DMS79 treated with DMSO at 0.1 percent for 48 hours (cell line): ENCODE measurements at regions not wholly inside any gene's neighbourhood (a gene's known extent, or its start where the extent isn't known, plus 50 kb on each side); places are given as distances from the start of the nearest gene placed in this dataset.
A peak's percentile ranks its signal among the peaks of the same experiment; 100 is the strongest.
"Not testable (repeated sequence)": the region's sequence is repeated elsewhere in the genome, so short reads cannot be mapped to it uniquely, and the experiment has no call there.

Experiments
- DNase-seq: peaks from one replicate; lab custom pipeline; 2025; lab: John Stamatoyannopoulos, UW

GRCh38 chr16:62883509-62883908 lies 847.3 kb upstream of the CDH8 start:
- no peak for DNase-seq

GRCh38 chr16:62882552-62883221 lies 846.4 kb upstream of the CDH8 start:
- DNase-seq: no peak

- no peak for DNase-seq
Measured at GRCh38 chr16:62876133-62876532, 839.9 kb upstream of the CDH8 start.

GRCh38 chr16:62872339-62872738 lies 836.1 kb upstream of the CDH8 start:
- DNase-seq: no peak

- peak; percentile 18 for DNase-seq
Measured at GRCh38 chr16:62870554-62870953, 834.3 kb upstream of the CDH8 start.

GRCh38 chr16:62869837-62870236 lies 833.6 kb upstream of the CDH8 start:
- DNase-seq: peak; percentile 42

GRCh38 chr16:62863139-62863538 lies 826.9 kb upstream of the CDH8 start:
- no peak for DNase-seq

GRCh38 chr16:62853887-62854286 lies 817.6 kb upstream of the CDH8 start:
- peak; percentile 95 for DNase-seq

GRCh38 chr16:62846399-62847057 lies 810.3 kb upstream of the CDH8 start:
- DNase-seq: no peak

GRCh38 chr16:62832214-62832613 lies 796.0 kb upstream of the CDH8 start:
- no peak for DNase-seq

GRCh38 chr16:62831235-62831850 lies 795.1 kb upstream of the CDH8 start:
- DNase-seq: no peak

- DNase-seq: no peak
Measured at GRCh38 chr16:62829607-62830006, 793.4 kb upstream of the CDH8 start.

GRCh38 chr16:62829084-62829483 lies 792.8 kb upstream of the CDH8 start:
- DNase-seq: no peak

- no peak for DNase-seq
Measured at GRCh38 chr16:62821824-62822223, 785.6 kb upstream of the CDH8 start.

- DNase-seq: no peak
Measured at GRCh38 chr16:62816971-62817519, 780.8 kb upstream of the CDH8 start.

- no peak for DNase-seq
Measured at GRCh38 chr16:62814891-62815290, 778.7 kb upstream of the CDH8 start.

GRCh38 chr16:62805221-62805857 lies 769.1 kb upstream of the CDH8 start:
- DNase-seq: no peak

- DNase-seq: no peak
Measured at GRCh38 chr16:62794724-62795123, 758.5 kb upstream of the CDH8 start.

- not testable (repeated sequence) for DNase-seq
Measured at GRCh38 chr16:62780081-62780480, 743.8 kb upstream of the CDH8 start.

- no peak for DNase-seq
Measured at GRCh38 chr16:62764572-62764971, 728.3 kb upstream of the CDH8 start.

- no peak for DNase-seq
Measured at GRCh38 chr16:62760398-62760797, 724.2 kb upstream of the CDH8 start.

GRCh38 chr16:62755938-62756337 lies 719.7 kb upstream of the CDH8 start:
- no peak for DNase-seq

- no peak for DNase-seq
Measured at GRCh38 chr16:62752854-62753253, 716.6 kb upstream of the CDH8 start.
